IPS-15b (cell line): ENCODE measurements at regions not wholly inside any gene's neighbourhood (a gene's known extent, or its start where the extent isn't known, plus 50 kb on each side); places are given as distances from the start of the nearest gene placed in this dataset.
A peak's percentile ranks its signal among the peaks of the same experiment; 100 is the strongest.
"Not testable (repeated sequence)": the region's sequence is repeated elsewhere in the genome, so short reads cannot be mapped to it uniquely, and the experiment has no call there.

Source experiments
- H3K27me3 ChIP-seq: one replicate; pipeline ENCODE4 v1.6.1; 2013; ENCODE audit warnings: low read length; ENCODE audit not compliant: control insufficient read depth, insufficient read depth
- H3K36me3 ChIP-seq: one replicate; pipeline ENCODE4 v1.6.1; 2013; ENCODE audit warnings: low read length; ENCODE audit not compliant: control insufficient read depth, insufficient read depth
- H3K4me1 ChIP-seq: one replicate; pipeline ENCODE4 v1.6.1; 2013; ENCODE audit warnings: mild to moderate bottlenecking, low read length; ENCODE audit not compliant: control insufficient read depth, insufficient read depth
- H3K4me3 ChIP-seq: one replicate; pipeline ENCODE4 v1.5.1; 2013; ENCODE audit warnings: low read depth, low read length
- H3K9ac ChIP-seq: one replicate; pipeline ENCODE4 v1.6.1; 2013; ENCODE audit warnings: low read depth, mild to moderate bottlenecking, low read length
- H3K9me3 ChIP-seq: one replicate; pipeline ENCODE4 v1.6.1; 2013; ENCODE audit warnings: mild to moderate bottlenecking, low read length; ENCODE audit not compliant: control insufficient read depth, insufficient read depth

- peaks cover 23% of the 10 kb centered on the region for H3K27me3 ChIP-seq
These were observed 216.8 kb downstream of the VAPA start for GRCh38 chr18:10130606-10131005.

GRCh38 chr18:10131081-10131459, 217.3 kb downstream of the VAPA start:
- H3K4me3 ChIP-seq = peak overlapping the region; percentile 61
- no peaks in the 10 kb centered on the region for H3K4me1 ChIP-seq
- H3K9ac ChIP-seq = no peak overlapping the region
- H3K9me3 ChIP-seq = no peaks in the 10 kb centered on the region
- no peaks in the 10 kb centered on the region for H3K36me3 ChIP-seq
- H3K27me3 ChIP-seq = peaks cover 23% of the 10 kb centered on the region

More at GRCh38 chr18:10130606-10131005, 216.8 kb downstream of the VAPA start:
- H3K9me3 ChIP-seq = no peaks in the 10 kb centered on the region
- H3K4me3 ChIP-seq = no peak overlapping the region
- no peaks in the 10 kb centered on the region for H3K4me1 ChIP-seq
- H3K36me3 ChIP-seq = no peaks in the 10 kb centered on the region
- H3K9ac ChIP-seq = no peak overlapping the region

- Histone ChIP-seq H3K36me3 (no peaks in the 10 kb centered on the region), H3K9me3 (no peaks in the 10 kb centered on the region), H3K9ac (no peak overlapping the region), H3K27me3 (peaks cover 23% of the 10 kb centered on the region), H3K4me3 (peak overlapping the region; percentile 61), H3K4me1 (no peaks in the 10 kb centered on the region)
These were observed 217.9 kb downstream of the VAPA start for GRCh38 chr18:10131460-10132395.

GRCh38 chr18:10133516-10133915, 219.7 kb downstream of the VAPA start:
- Histone ChIP-seq H3K9me3 (no peaks in the 10 kb centered on the region), H3K9ac (no peak overlapping the region), H3K36me3 (no peaks in the 10 kb centered on the region), H3K4me3 (no peak overlapping the region), H3K4me1 (no peaks in the 10 kb centered on the region), H3K27me3 (peaks cover 23% of the 10 kb centered on the region)

- Histone ChIP-seq H3K9ac (no peak overlapping the region), H3K27me3 (peaks cover 23% of the 10 kb centered on the region), H3K36me3 (no peaks in the 10 kb centered on the region), H3K4me3 (no peak overlapping the region), H3K4me1 (no peaks in the 10 kb centered on the region), H3K9me3 (no peaks in the 10 kb centered on the region)
These were observed 220.4 kb downstream of the VAPA start for GRCh38 chr18:10134204-10134603.

GRCh38 chr18:10134749-10135148, 220.9 kb downstream of the VAPA start:
- H3K36me3 ChIP-seq, H3K9ac ChIP-seq, H3K9me3 ChIP-seq, H3K4me3 ChIP-seq, H3K4me1 ChIP-seq: not testable (repeated sequence)
- peaks cover 23% of the 10 kb centered on the region for H3K27me3 ChIP-seq

- H3K36me3 ChIP-seq = no peaks in the 10 kb centered on the region
- H3K4me3 ChIP-seq = no peak overlapping the region
- H3K9ac ChIP-seq = no peak overlapping the region
- H3K9me3 ChIP-seq = no peaks in the 10 kb centered on the region
- peaks cover 7% of the 10 kb centered on the region for H3K4me1 ChIP-seq
- peaks cover 21% of the 10 kb centered on the region for H3K27me3 ChIP-seq
These were observed 221.6 kb downstream of the VAPA start for GRCh38 chr18:10135302-10135926.

- Histone ChIP-seq H3K4me1 (peaks cover 12% of the 10 kb centered on the region), H3K4me3 (no peak overlapping the region), H3K9ac (no peak overlapping the region), H3K27me3 (peaks cover 2% of the 10 kb centered on the region), H3K9me3 (no peaks in the 10 kb centered on the region), H3K36me3 (no peaks in the 10 kb centered on the region)
These were observed 224.9 kb downstream of the VAPA start for GRCh38 chr18:10138719-10139118.

- Histone ChIP-seq H3K4me3 (no peak overlapping the region), H3K4me1 (peaks cover 12% of the 10 kb centered on the region), H3K9me3 (no peaks in the 10 kb centered on the region), H3K27me3 (no peaks in the 10 kb centered on the region), H3K36me3 (no peaks in the 10 kb centered on the region), H3K9ac (no peak overlapping the region)
These were observed 226.1 kb downstream of the VAPA start for GRCh38 chr18:10139783-10140410.

GRCh38 chr18:10140461-10141282, 226.9 kb downstream of the VAPA start:
- Histone ChIP-seq H3K4me1 (peaks cover 12% of the 10 kb centered on the region), H3K9ac (no peak overlapping the region), H3K4me3 (no peak overlapping the region), H3K27me3 (no peaks in the 10 kb centered on the region), H3K36me3 (no peaks in the 10 kb centered on the region), H3K9me3 (no peaks in the 10 kb centered on the region)

GRCh38 chr18:10141559-10141958, 227.7 kb downstream of the VAPA start:
- Histone ChIP-seq H3K4me3 (no peak overlapping the region), H3K9ac (no peak overlapping the region), H3K36me3 (no peaks in the 10 kb centered on the region), H3K9me3 (no peaks in the 10 kb centered on the region), H3K27me3 (no peaks in the 10 kb centered on the region), H3K4me1 (peaks cover 12% of the 10 kb centered on the region)
